HG03066 (cell line): ENCODE measurements at regions not wholly inside any gene's neighbourhood (a gene's known extent, or its start where the extent isn't known, plus 50 kb on each side); places are given as distances from the start of the nearest gene placed in this dataset.

Experiments
- ATAC-seq: cut with Tn5 transposase; IDR thresholded peaks from one replicate; pipeline ENCODE4 v1.9.1; 2021; ENCODE audit warnings: low read depth; ENCODE audit not compliant: unreplicated experiment

DNA sequence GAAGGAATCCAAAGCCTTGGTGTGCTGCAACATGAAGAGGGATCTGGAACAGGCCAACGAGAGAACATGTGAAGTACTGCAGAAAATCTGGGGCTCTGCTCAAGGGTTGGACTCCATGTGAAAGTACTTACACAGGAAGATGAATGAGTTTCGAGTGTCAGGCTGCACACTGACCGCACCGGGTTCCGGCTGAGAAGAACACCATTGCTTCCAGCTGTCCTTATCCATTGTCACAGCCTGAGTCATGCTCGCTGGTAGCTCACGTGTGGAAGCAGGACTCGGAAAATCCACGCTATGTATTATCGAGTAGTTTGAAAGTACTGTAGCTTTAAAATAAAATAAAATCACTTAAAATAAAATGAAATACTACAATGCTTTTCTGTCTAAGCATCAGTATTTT is 50.4 kb upstream of the TBL1X start:
- ATAC-seq: no peak
